ENCODE measurements at regions not wholly inside any gene's neighbourhood (a gene's known extent, or its start where the extent isn't known, plus 50 kb on each side); places are given as distances from the start of the nearest gene placed in this dataset.
"Not testable (repeated sequence)": the region's sequence is repeated elsewhere in the genome, so short reads cannot be mapped to it uniquely, and the experiment has no call there.

DNA sequence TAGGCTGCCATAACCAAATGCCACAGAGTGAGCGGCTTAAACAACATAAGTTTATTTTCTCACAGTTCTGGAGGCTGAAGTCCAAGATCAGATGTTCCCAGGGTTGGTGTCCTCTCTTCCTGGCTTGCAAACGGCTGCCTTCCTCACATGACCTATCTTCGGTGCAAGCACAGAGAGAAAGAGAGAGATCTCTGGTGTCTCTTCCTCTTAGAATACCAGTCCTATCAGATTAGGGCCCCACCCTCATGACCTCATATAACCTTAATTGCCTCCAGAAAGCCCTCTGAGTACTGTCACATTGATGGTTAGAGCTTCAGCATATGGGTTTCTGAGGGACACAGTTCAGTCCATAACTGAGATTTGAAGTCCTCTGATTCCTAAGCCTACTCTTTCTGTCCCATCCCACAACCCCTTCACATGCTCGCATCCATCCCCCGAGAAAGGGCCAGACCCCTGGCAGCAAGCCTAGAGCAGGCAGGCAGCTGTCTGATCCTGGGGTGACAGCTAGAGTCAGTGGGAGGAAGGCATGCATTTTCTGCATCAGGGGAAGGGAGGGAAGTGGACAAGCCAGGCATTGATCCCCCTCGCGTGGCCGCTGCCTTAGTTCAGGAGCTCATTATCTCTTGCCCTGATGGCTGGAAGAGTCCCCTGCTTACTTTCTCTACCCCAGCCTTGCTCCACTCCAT lies 114.1 kb downstream of the FAR1 start:
- no peak overlapping the region for H3K4me3 ChIP-seq (ENCODE audit: control insufficient read depth, low read depth, low read length)
- TF ChIP-seq, protein P1, sequence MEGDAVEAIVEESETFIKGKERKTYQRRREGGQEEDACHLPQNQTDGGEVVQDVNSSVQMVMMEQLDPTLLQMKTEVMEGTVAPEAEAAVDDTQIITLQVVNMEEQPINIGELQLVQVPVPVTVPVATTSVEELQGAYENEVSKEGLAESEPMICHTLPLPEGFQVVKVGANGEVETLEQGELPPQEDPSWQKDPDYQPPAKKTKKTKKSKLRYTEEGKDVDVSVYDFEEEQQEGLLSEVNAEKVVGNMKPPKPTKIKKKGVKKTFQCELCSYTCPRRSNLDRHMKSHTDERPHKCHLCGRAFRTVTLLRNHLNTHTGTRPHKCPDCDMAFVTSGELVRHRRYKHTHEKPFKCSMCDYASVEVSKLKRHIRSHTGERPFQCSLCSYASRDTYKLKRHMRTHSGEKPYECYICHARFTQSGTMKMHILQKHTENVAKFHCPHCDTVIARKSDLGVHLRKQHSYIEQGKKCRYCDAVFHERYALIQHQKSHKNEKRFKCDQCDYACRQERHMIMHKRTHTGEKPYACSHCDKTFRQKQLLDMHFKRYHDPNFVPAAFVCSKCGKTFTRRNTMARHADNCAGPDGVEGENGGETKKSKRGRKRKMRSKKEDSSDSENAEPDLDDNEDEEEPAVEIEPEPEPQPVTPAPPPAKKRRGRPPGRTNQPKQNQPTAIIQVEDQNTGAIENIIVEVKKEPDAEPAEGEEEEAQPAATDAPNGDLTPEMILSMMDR (conservative IDR thresholded peaks at IDR 0.05; ENCODE audit: control insufficient read depth, insufficient read depth, low read depth, low read length): no peak
- DNase-seq (ENCODE audit: low read depth): no peak

DNA sequence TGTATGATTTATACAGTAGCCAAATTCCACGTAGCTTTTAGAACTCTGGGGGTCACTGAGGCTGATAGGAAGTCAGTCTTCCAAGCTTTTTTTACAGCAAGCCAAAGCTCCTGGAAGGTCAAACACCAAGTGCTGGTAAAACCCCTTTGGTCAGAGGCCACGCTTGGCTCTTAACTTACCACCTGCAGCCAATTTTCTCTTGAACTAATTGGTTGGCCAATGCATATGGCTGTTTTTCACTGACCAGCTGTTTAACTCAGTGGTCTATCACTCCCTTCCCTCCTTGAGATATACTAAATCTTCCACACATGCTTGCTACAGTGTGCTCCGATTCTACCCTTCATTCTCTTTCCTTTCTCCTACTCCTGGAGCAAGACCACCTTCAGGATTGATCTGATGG lies 116.0 kb downstream of the FAR1 start:
- no peak for DNase-seq (ENCODE audit: low read depth)
- H3K4me3 ChIP-seq (ENCODE audit: control insufficient read depth, low read depth, low read length): no peak overlapping the region
- TF ChIP-seq, protein P1 (conservative IDR thresholded peaks at IDR 0.05; ENCODE audit: control insufficient read depth, insufficient read depth, low read depth, low read length): no peak

DNA sequence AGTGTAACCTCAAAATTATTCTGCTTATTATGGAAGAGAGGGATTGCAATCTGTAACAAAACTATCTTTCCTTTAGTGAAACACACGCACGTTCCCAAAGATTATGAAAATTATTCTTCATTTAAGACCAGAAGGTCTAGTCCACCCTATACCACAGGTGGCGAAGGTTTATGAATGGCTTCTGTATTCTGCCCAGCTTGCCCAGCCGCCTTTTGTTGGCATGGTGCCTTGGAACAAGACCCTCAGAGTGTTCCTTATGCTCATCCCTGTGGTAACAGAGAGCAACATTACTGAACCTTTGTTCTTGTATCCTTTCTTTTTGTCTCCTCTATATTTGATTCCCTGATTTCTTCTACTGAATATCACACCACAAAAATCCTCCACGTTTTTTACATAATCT lies 116.4 kb downstream of the FAR1 start:
- no peak for DNase-seq (ENCODE audit: low read depth)
- no peak overlapping the region for H3K4me3 ChIP-seq (ENCODE audit: control insufficient read depth, low read depth, low read length)
- TF ChIP-seq, protein P1 (conservative IDR thresholded peaks at IDR 0.05; ENCODE audit: control insufficient read depth, insufficient read depth, low read depth, low read length): no peak

DNA sequence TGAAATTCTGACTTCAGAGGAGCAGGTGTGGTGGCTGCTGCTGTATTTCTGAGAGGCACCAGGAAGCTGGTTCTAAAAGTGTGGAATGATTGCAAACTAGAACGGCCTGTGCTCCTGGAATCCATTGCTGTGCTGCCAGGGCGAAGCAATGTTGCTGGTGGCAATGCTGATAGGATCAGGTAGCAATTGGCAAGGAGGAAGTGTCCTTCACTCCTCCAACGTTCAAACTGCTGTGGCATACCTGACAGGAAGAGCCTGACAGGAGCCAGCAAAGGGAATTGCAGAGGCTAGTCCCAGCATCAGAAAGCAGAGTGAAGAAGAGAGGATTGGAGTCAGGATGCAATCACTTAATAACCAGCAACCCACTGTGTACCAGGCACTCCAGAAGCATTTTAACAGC lies 118.2 kb downstream of the FAR1 start:
- TF ChIP-seq, protein P1 (conservative IDR thresholded peaks at IDR 0.05; ENCODE audit: control insufficient read depth, insufficient read depth, low read depth, low read length): no peak
- DNase-seq (ENCODE audit: low read depth): no peak
- no peak overlapping the region for H3K4me3 ChIP-seq (ENCODE audit: control insufficient read depth, low read depth, low read length)

DNA sequence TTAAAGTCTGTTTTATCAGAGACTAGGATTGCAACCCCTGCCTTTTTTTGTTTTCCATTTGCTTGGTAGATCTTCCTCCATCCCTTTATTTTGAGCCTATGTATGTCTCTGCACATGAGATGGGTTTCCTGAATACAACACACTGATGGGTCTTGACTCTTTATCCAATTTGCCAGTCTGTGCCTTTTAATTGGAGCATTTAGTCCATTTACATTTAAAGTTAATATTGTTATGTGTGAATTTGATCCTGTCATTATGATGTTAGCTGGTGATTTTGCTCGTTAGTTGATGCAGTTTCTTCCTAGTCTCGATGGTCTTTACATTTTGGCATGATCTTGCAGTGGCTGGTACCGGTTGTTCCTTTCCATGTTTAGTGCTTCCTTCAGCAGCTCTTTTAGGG lies 129.1 kb downstream of the FAR1 start:
- not testable (repeated sequence) for DNase-seq (ENCODE audit: low read depth); H3K4me3 ChIP-seq (ENCODE audit: control insufficient read depth, low read depth, low read length)

DNA sequence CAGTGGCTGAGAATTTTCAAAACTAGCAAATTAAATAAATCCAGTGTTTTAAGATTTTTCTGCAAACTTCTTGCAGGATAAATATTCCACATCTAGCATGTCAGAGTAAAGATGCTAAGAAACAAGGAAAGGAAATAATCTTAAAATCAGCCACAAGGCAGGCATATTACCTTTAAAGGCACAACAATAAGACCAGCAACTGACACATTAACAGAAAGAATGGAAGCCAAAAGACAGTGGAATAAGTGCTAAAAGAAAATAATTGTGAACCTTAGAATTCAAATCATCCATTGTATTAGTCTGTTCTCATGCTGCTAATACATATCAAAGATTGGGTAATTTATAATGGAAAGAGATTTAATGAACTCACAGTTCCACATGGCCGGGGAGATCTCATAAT lies 132.4 kb downstream of the FAR1 start:
- no peak overlapping the region for H3K4me3 ChIP-seq (ENCODE audit: control insufficient read depth, low read depth, low read length)
- DNase-seq (ENCODE audit: low read depth): no peak
- TF ChIP-seq, protein P1 (conservative IDR thresholded peaks at IDR 0.05; ENCODE audit: control insufficient read depth, insufficient read depth, low read depth, low read length): no peak

DNA sequence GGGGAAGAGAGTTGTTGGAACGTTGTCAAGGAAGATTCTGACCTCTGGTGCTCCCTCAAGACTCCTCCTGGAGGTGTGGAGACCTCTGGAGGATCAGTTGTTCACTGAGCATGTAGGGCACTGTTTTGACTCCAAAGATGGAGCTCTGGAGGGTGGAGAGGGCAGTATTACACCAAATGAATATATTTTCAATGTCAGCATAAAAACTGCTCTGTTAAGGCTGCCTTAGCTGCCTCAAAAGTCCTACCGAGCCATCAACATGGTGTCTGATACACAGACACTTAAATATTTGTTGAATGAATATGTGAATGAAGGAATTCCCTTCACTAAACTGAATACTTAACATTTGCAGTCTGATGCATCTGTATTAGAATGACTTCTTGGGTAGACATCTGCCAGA lies 144.2 kb upstream of the SPON1 start:
- DNase-seq (ENCODE audit: low read depth): no peak
- no peak overlapping the region for H3K4me3 ChIP-seq (ENCODE audit: control insufficient read depth, low read depth, low read length)
- TF ChIP-seq, protein P1 (conservative IDR thresholded peaks at IDR 0.05; ENCODE audit: control insufficient read depth, insufficient read depth, low read depth, low read length): no peak

Data from fibroblast of mammary gland (primary cell).